ENCODE measurements at regions not wholly inside any gene's neighbourhood (a gene's known extent, or its start where the extent isn't known, plus 50 kb on each side); places are given as distances from the start of the nearest gene placed in this dataset.

- Histone ChIP-seq H2AFZ (no peak overlapping the region), H3K4me2 (no peak overlapping the region), H3K9me2 (ENCODE audit: insufficient read depth) (no peaks in the 10 kb centered on the region), H4K20me1 (replicated peaks; ENCODE audit: insufficient read depth) (no peaks in the 10 kb centered on the region), H3F3A (replicated peaks; ENCODE audit: low read depth) (no peaks in the 10 kb centered on the region), H3K4me1 (ENCODE audit: insufficient read depth) (no peaks in the 10 kb centered on the region), H3K27ac (ENCODE audit: low read depth) (no peak overlapping the region), H3K36me3 (ENCODE audit: insufficient read depth) (no peaks in the 10 kb centered on the region), H3K4me3 (no peak overlapping the region), H3K79me2 (replicated peaks; ENCODE audit: insufficient read depth) (no peaks in the 10 kb centered on the region), H3K27me3 (ENCODE audit: insufficient read depth) (no peaks in the 10 kb centered on the region)
- peaks cover 3% of the 10 kb centered on the region; the same call in 1 of the 3 replicates for H3K4me1 Mint-ChIP-seq
- H3K27ac Mint-ChIP-seq: no peak overlapping the region
- DNase-seq (ENCODE audit: low spot score) (peak; percentile 77), ATAC-seq (peak; percentile 98)
- no peak for TF ChIP-seq EZH2phosphoT487 (IDR thresholded peaks at IDR 0.05; ENCODE audit: unreplicated experiment)
- TF ChIP-seq CTCF (conservative IDR thresholded peaks at IDR 0.05; ENCODE audit: low read depth in 2 of 2): peak; percentile 58 to 64
- TF ChIP-seq EZH2 (IDR thresholded peaks at IDR 0.05; ENCODE audit: low read depth, unreplicated experiment): no peak
- no peaks in the 10 kb centered on the region for H3K9me3 Mint-ChIP-seq
- H3K4me3 Mint-ChIP-seq: no peak overlapping the region
- H3K36me3 Mint-ChIP-seq (ENCODE audit: low read depth): no peaks in the 10 kb centered on the region
- peaks cover 10% of the 10 kb centered on the region for H3K27me3 Mint-ChIP-seq (ENCODE audit: insufficient read depth, low read depth, poor library complexity)
Measured at GRCh38 chr9:95736370-95736769, 139.1 kb upstream of the ERCC6L2 start.

GRCh38 chr9:95735701-95736100 is 139.8 kb upstream of the ERCC6L2 start:
- H3F3A ChIP-seq (replicated peaks; ENCODE audit: low read depth): no peaks in the 10 kb centered on the region
- H3K4me3 Mint-ChIP-seq: no peak overlapping the region
- no peaks in the 10 kb centered on the region for H3K27me3 ChIP-seq (ENCODE audit: insufficient read depth)
- no peaks in the 10 kb centered on the region for H4K20me1 ChIP-seq (replicated peaks; ENCODE audit: insufficient read depth)
- H3K36me3 Mint-ChIP-seq (ENCODE audit: low read depth): no peaks in the 10 kb centered on the region
- H3K4me1 ChIP-seq (ENCODE audit: insufficient read depth): no peaks in the 10 kb centered on the region
- H3K9me3 Mint-ChIP-seq: no peaks in the 10 kb centered on the region
- ATAC-seq (no peak), DNase-seq (ENCODE audit: low spot score) (no peak)
- H3K27ac Mint-ChIP-seq: no peak overlapping the region
- H3K4me1 Mint-ChIP-seq: peaks cover 3% of the 10 kb centered on the region; the same call in 1 of the 3 replicates
- H3K4me3 ChIP-seq: no peak overlapping the region
- no peak overlapping the region for H3K27ac ChIP-seq (ENCODE audit: low read depth)
- no peak overlapping the region for H3K4me2 ChIP-seq
- no peaks in the 10 kb centered on the region; the same call in 1 of the 2 replicates for H3K9me2 ChIP-seq (ENCODE audit: insufficient read depth)
- no peaks in the 10 kb centered on the region for H3K36me3 ChIP-seq (ENCODE audit: insufficient read depth)
- H2AFZ ChIP-seq: no peak overlapping the region
- H3K79me2 ChIP-seq (replicated peaks; ENCODE audit: insufficient read depth): no peaks in the 10 kb centered on the region
- peaks cover 10% of the 10 kb centered on the region for H3K27me3 Mint-ChIP-seq (ENCODE audit: insufficient read depth, low read depth, poor library complexity)
- no peak for TF ChIP-seq EZH2phosphoT487 (IDR thresholded peaks at IDR 0.05; ENCODE audit: unreplicated experiment)
- no peak for TF ChIP-seq EZH2 (IDR thresholded peaks at IDR 0.05; ENCODE audit: low read depth, unreplicated experiment)
- no peak for TF ChIP-seq REST (IDR thresholded peaks at IDR 0.05; ENCODE audit: unreplicated experiment)
- no peak for TF ChIP-seq POLR2AphosphoS5 (IDR thresholded peaks at IDR 0.05; ENCODE audit: low read depth)
- TF ChIP-seq JUNB (IDR thresholded peaks at IDR 0.05; ENCODE audit: unreplicated experiment): no peak
- no peak for TF ChIP-seq CTCF (conservative IDR thresholded peaks at IDR 0.05; ENCODE audit: low read depth in 2 of 2)
- no peak for TF ChIP-seq ZNF331 (CRISPR knock-in tag; IDR thresholded peaks at IDR 0.05; ENCODE audit: low read depth)
- TF ChIP-seq ZNF114 (CRISPR knock-in tag; IDR thresholded peaks at IDR 0.05): no peak
- TF ChIP-seq STAT1 (IDR thresholded peaks at IDR 0.05; ENCODE audit: unreplicated experiment): no peak
- TF ChIP-seq ETS1 (IDR thresholded peaks at IDR 0.05): no peak

Measured in GM23338 (cell line).